Esophagus squamous epithelium (tissue), 4 donors: ENCODE measurements at regions not wholly inside any gene's neighbourhood (a gene's known extent, or its start where the extent isn't known, plus 50 kb on each side); places are given as distances from the start of the nearest gene placed in this dataset.

ENCODE experiments used
- CTCF ChIP-seq, 6 experiments: fragments of 450-650 bp in 4 of 6; fragments of 200-600 bp in 2 of 6; sonication (generic) in 2 of 6; IDR thresholded peaks; one replicate each; pipeline ENCODE4 v1.5.1; 2016 to 2019; ENCODE audit warnings: antibody characterized with exemption in 6 of 6, mild to moderate bottlenecking in 4 of 6, moderate library complexity in 4 of 6
- POLR2A ChIP-seq, 4 donors: fragments of 450-650 bp; IDR thresholded peaks; one replicate each; pipeline ENCODE4 v1.6.1; 2017; ENCODE audit warnings: antibody characterized with exemption in 4 of 4, mild to moderate bottlenecking in 4 of 4, moderate library complexity in 3 of 4

GRCh38 chr6:14601490-14601889 is 483.9 kb downstream of the CD83 start:
- TF ChIP-seq POLR2A (IDR thresholded peaks at IDR 0.05): no peak
- TF ChIP-seq CTCF (IDR thresholded peaks at IDR 0.05): no peak
